ENCODE measurements at regions not wholly inside any gene's neighbourhood (a gene's known extent, or its start where the extent isn't known, plus 50 kb on each side); places are given as distances from the start of the nearest gene placed in this dataset.

DNA sequence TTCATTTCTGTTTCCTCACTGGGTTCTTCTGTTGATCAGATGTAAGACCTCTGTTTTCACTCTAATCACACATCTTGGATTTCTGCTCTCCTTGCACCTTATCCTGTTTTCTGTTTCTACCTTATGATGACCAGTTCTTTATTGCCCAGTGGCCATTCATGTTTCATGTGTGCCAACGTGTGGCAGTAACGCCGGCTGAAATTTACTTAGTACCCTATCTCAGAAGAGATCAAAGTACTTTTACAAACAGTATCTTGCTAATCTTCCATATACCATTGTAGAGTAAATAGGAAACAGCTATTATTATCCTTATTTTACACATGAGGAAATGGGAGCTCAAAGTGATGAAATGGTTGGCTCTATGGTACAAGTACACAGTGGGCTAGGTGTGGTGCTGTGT lies 74.0 kb downstream of the GATA3 start:
- H3K9me3 Mint-ChIP-seq, result no peaks in the 10 kb centered on the region
- no peak overlapping the region for H3K27ac Mint-ChIP-seq
- no peak for ATAC-seq
- DNase-seq (ENCODE audit: low spot score in 2 of 2), result no peak
- peaks cover 0 to 7% of the 10 kb centered on the region in 2 donors for H3K36me3 Mint-ChIP-seq

GRCh38 chr10:8129438-8129837 lies 75.0 kb downstream of the GATA3 start:
- Mint-ChIP-seq H3K36me3 (peaks cover 0 to 7% of the 10 kb centered on the region in 2 donors), H3K27ac (peak overlapping the region in 1 of 2 donors; percentile 31), H3K9me3 (no peaks in the 10 kb centered on the region)
- DNase-seq (ENCODE audit: low spot score in 2 of 2), result no peak
- ATAC-seq, result no peak

GRCh38 chr10:8130973-8131911 lies 76.8 kb downstream of the GATA3 start:
- peak; percentile 79 to 80 for ATAC-seq
- peak; percentile 52 to 69 for DNase-seq (ENCODE audit: low spot score in 2 of 2)
- H3K27ac Mint-ChIP-seq, result peak overlapping the region; percentile 70 to 87
- peaks cover 0 to 7% of the 10 kb centered on the region in 2 donors for H3K36me3 Mint-ChIP-seq
- H3K9me3 Mint-ChIP-seq, result no peaks in the 10 kb centered on the region

- DNase-seq (ENCODE audit: low spot score in 2 of 2) (peak; percentile 63 to 70), ATAC-seq (peak; percentile 48 to 58)
- Mint-ChIP-seq H3K9me3 (no peaks in the 10 kb centered on the region), H3K27ac (peak overlapping the region; percentile 75 to 83), H3K36me3 (no peaks in the 10 kb centered on the region)
Observed at GRCh38 chr10:8133146-8133545, 78.7 kb downstream of the GATA3 start.

GRCh38 chr10:8136736-8137135 lies 82.2 kb downstream of the GATA3 start:
- DNase-seq (ENCODE audit: low spot score in 2 of 2), result no peak
- H3K27ac Mint-ChIP-seq, result peak overlapping the region; percentile 86 to 94
- H3K9me3 Mint-ChIP-seq, result no peaks in the 10 kb centered on the region
- peak in 1 of 2 donors; percentile 27 for ATAC-seq
- no peaks in the 10 kb centered on the region for H3K36me3 Mint-ChIP-seq

GRCh38 chr10:8137272-8137681 lies 82.8 kb downstream of the GATA3 start:
- peak overlapping the region; percentile 86 to 94 for H3K27ac Mint-ChIP-seq

DNA sequence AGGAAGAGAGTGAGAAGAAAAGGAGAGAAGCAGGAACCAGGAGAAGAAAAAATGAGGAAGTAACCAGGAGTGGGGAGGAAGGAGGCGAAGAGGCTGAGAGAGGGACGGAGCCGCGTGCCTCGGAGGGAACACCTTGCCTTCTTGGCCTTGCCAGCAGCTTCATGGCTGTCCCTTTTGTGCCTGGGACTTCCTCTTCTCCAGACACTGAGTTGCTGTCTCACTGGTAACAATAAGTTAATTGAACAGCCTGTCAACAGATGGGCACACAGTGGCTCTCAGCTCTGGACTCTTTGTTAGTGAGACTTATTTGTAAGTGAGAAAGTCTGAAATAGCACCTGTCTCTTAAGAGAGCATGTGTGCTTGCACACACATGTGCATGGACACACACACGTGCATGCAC lies 83.2 kb downstream of the GATA3 start:
- Mint-ChIP-seq H3K27ac (peak overlapping the region; percentile 86 to 94), H3K36me3 (no peaks in the 10 kb centered on the region), H3K9me3 (no peaks in the 10 kb centered on the region)
- ATAC-seq (peak; percentile 2 to 37), DNase-seq (ENCODE audit: low spot score in 2 of 2) (peak; percentile 22 to 55)

More at GRCh38 chr10:8137272-8137681, 82.8 kb downstream of the GATA3 start:
- ATAC-seq (peak; percentile 61 to 73), DNase-seq (ENCODE audit: low spot score in 2 of 2) (peak; percentile 43 to 56)
- Mint-ChIP-seq H3K36me3 (no peaks in the 10 kb centered on the region), H3K9me3 (no peaks in the 10 kb centered on the region)

DNA sequence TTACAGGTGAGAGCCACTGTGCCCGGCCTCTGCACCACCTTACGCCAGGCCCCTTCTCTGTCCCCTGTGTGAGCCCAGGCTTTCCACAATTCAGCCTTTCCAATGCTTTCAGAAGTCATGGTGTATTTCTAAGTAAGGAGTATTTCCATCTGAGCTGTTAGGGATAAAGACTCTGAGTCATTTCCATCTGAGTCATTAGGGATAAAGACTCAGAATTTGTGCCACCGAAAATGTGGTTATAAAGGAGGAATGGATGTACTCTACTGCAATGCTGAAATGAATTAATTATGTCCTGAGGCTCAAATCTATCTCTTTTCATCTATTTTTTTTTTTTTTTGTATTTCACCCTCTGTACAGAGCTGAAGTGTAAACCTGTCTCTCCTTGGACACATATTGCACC lies 84.0 kb downstream of the GATA3 start:
- no peak for DNase-seq (ENCODE audit: low spot score in 2 of 2)
- ATAC-seq, result peak; percentile 15 to 44
- Mint-ChIP-seq H3K27ac (peak overlapping the region; percentile 57 to 86), H3K9me3 (no peaks in the 10 kb centered on the region), H3K36me3 (no peaks in the 10 kb centered on the region)

DNA sequence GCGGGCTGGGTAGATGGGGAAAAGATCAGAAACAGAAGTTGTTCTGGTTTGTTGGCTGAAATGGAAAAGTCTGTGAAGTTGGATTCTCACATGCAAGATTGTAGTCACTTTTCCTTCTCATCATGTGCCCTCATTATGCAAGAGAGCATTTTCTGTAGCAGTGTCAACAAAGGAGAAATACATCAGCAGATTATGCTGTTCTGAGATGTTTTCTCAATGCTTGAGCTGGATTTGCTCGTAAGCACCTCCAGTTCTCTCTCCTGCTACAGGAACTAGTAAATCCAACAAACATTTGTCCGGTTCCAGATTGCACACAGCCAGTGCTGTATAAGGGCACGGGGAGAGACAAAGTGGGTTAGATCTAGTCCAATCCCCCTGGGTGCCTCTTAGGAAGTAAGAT lies 90.0 kb downstream of the GATA3 start:
- Mint-ChIP-seq H3K9me3 (no peaks in the 10 kb centered on the region), H3K27ac (no peak overlapping the region), H3K36me3 (no peaks in the 10 kb centered on the region)
- no peak for ATAC-seq
- no peak for DNase-seq (ENCODE audit: low spot score in 2 of 2)

GRCh38 chr10:8146650-8147049 lies 92.2 kb downstream of the GATA3 start:
- H3K36me3 Mint-ChIP-seq, result no peaks in the 10 kb centered on the region
- no peak overlapping the region for H3K27ac Mint-ChIP-seq
- H3K9me3 Mint-ChIP-seq, result no peaks in the 10 kb centered on the region
- no peak for ATAC-seq
- DNase-seq (ENCODE audit: low spot score in 2 of 2), result no peak

GRCh38 chr10:8149991-8150390 lies 95.5 kb downstream of the GATA3 start:
- ATAC-seq (no peak), DNase-seq (ENCODE audit: low spot score in 2 of 2) (no peak)
- no peaks in the 10 kb centered on the region for H3K36me3 Mint-ChIP-seq
- H3K27ac Mint-ChIP-seq, result no peak overlapping the region
- H3K9me3 Mint-ChIP-seq, result no peaks in the 10 kb centered on the region

GRCh38 chr10:8150401-8150905 lies 96.0 kb downstream of the GATA3 start:
- no peaks in the 10 kb centered on the region for H3K9me3 Mint-ChIP-seq
- no peak for DNase-seq (ENCODE audit: low spot score in 2 of 2)
- no peak for ATAC-seq
- H3K36me3 Mint-ChIP-seq, result no peaks in the 10 kb centered on the region
- no peak overlapping the region for H3K27ac Mint-ChIP-seq

DNA sequence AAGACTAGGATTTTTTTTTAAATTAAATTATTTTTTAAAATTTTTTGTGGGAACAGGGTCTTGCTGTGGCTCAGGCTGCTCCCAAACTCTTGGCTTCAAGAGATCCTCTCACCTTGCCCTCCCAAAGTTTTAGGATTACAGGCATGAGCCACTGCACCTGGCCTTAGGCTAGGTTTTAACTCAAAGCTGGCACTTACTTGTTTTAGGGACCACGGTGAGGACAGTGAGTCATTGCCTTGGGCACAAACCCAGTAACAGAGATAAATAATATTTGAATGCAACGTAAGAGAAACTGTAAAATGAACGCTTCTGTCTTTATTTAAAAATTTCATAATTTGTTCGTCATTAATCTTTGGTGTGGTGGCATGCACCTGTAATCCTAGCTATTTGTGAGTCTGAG lies 96.6 kb downstream of the GATA3 start:
- no peak for DNase-seq (ENCODE audit: low spot score in 2 of 2)
- no peak overlapping the region for H3K27ac Mint-ChIP-seq
- no peak for ATAC-seq
- no peaks in the 10 kb centered on the region for H3K9me3 Mint-ChIP-seq
- no peaks in the 10 kb centered on the region for H3K36me3 Mint-ChIP-seq

GRCh38 chr10:8156918-8157317 lies 102.4 kb downstream of the GATA3 start:
- Mint-ChIP-seq H3K36me3 (peaks cover 6 to 7% of the 10 kb centered on the region in 2 donors), H3K9me3 (peaks cover 8 to 18% of the 10 kb centered on the region in 2 donors), H3K27ac (no peak overlapping the region)
- ATAC-seq, result no peak
- DNase-seq (ENCODE audit: low spot score in 2 of 2), result no peak

DNA sequence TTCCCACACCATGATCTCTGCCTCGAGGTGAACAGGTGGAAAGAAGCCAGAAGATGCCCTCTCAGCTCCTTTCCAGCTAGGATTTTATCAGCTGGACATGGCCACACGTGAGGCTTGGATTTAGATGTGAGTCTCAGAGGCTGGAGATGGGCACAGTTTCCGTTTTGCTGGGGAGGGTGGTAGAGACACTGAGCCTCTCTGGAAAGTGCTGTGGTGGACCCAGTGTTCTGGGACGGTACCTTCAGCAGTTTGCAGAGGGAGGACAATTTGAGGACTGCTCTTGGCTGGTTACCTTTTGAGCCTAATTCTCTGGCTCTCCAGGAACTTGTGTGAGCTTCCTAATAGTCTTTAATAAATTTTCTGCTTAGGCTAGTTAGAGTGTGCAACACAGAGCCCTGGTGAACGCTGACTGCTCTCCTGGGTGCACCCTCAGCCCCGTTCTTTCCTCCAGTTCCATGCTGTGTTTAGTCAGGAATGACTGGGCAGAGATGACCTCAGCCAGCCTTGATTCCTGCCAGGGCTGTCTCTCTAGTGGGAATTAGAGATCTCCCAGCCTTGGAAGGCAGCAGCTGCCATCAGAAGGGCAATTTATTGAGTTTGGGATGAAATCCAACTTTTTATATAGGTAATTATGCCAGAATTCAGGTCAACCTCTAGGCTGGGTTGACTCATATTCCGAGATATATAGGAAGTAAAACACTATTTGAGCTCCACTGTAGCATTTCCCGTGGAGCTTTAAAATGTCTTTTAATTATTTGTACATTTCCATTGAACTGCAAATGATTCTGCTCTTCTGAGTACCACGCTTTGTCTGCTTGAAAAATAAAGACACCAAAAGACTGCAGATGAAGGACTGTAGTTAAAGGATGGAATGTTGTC lies 103.9 kb downstream of the GATA3 start:
- H3K27ac Mint-ChIP-seq, result no peak overlapping the region
- ATAC-seq, result no peak
- no peak for DNase-seq (ENCODE audit: low spot score in 2 of 2)
- H3K9me3 Mint-ChIP-seq, result peaks cover 8 to 18% of the 10 kb centered on the region in 2 donors
- peaks cover 6 to 7% of the 10 kb centered on the region in 2 donors for H3K36me3 Mint-ChIP-seq

DNA sequence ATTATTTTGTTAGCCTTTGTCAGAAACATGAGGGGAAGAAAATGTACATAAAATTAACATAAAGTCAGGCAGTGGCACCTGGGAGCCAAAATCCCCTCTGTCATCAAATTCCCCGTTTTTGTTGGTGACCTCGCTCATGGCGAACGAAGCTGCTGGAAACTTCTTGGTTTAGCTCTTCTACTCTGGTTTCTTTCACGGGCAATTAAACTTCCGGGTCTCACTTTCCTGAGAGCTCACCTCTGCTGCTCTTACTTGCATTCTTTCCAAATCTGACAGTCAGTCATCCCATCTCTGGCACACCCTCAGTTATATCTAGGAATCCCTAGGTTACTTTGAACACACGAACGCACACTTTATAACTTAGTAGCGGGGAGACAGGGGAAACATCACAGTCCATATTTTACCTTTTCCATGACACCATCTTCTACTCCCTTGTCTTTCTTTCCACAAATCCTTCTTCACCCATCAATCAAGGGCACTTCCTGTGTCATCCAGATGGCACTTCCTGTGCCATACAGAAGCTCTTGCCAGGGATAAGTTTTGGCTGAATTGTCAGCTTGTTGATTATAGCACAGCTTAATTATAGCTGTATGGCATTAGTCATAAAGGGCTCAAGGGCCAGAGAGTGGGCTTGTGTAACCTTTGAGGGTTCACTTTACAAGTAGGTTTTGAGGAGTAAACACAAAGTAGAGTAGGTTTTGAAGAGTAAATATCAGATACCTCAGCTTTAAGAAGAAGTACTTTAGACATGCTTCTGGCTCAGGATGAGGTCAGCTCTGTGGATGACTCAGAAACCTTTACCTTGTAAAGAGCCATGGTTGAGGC lies 105.1 kb downstream of the GATA3 start:
- ATAC-seq, result peak; percentile 37 to 85
- peaks cover 7 to 12% of the 10 kb centered on the region in 2 donors for H3K36me3 Mint-ChIP-seq
- peaks cover 8 to 18% of the 10 kb centered on the region in 2 donors for H3K9me3 Mint-ChIP-seq
- no peak for DNase-seq (ENCODE audit: low spot score in 2 of 2)
- peak overlapping the region in 1 of 2 donors; percentile 50 for H3K27ac Mint-ChIP-seq

Data from activated naive CD4-positive, alpha-beta T cell treated with anti-CD3 and anti-CD28 coated beads, Interleukin-2, amount 50 U/mL, for 72 hours (primary cell).